Chondrocyte (in vitro differentiated cells): ENCODE measurements at regions not wholly inside any gene's neighbourhood (a gene's known extent, or its start where the extent isn't known, plus 50 kb on each side); places are given as distances from the start of the nearest gene placed in this dataset.

Source experiments
- DNase-seq: peaks from one replicate; pipeline ENCODE4 v3.0.0; 2021; ENCODE audit warnings: mixed read lengths, low spot score
- H3K27ac Mint-ChIP-seq: one replicate; pipeline ENCODE4 v1.8.0; 2021; ENCODE audit warnings: mild to moderate bottlenecking, moderate library complexity, mixed read lengths; ENCODE audit not compliant: unreplicated experiment
- H3K27me3 Mint-ChIP-seq: 2 replicates; pipeline ENCODE4 v1.8.0; 2021; ENCODE audit warnings: low read depth, mixed read lengths
- H3K36me3 Mint-ChIP-seq: 2 replicates; pipeline ENCODE4 v1.8.0; 2021; ENCODE audit warnings: low read depth, mixed read lengths
- H3K4me1 Mint-ChIP-seq: 2 replicates; pipeline ENCODE4 v1.8.0; 2021; ENCODE audit warnings: low read depth, mild to moderate bottlenecking, mixed read lengths
- H3K4me3 Mint-ChIP-seq: one replicate; pipeline ENCODE4 v1.8.0; 2021; ENCODE audit warnings: mild to moderate bottlenecking, moderate library complexity, mixed read lengths; ENCODE audit not compliant: unreplicated experiment
- H3K9me3 Mint-ChIP-seq: 2 replicates; pipeline ENCODE4 v1.8.0; 2021; ENCODE audit warnings: low read depth, mixed read lengths
- CTCF ChIP-seq: fragments of 200-600 bp; sonication (generic); IDR thresholded peaks from 2 replicates; pipeline ENCODE4 v1.5.0; 2021; ENCODE audit warnings: antibody characterized with exemption, mild to moderate bottlenecking, moderate library complexity

- Mint-ChIP-seq H3K27ac (no peak overlapping the region), H3K36me3 (no peaks in the 10 kb centered on the region), H3K4me1 (no peaks in the 10 kb centered on the region), H3K9me3 (no peaks in the 10 kb centered on the region), H3K4me3 (no peak overlapping the region), H3K27me3 (peaks cover 2% of the 10 kb centered on the region)
- no peak for TF ChIP-seq CTCF
- DNase-seq: no peak
Measured at GRCh38 chr10:108392286-108392685, 1227.8 kb upstream of the SORCS1 start.

GRCh38 chr10:108388706-108389105 is 1224.2 kb upstream of the SORCS1 start:
- Mint-ChIP-seq H3K4me1 (no peaks in the 10 kb centered on the region), H3K27me3 (no peaks in the 10 kb centered on the region), H3K9me3 (no peaks in the 10 kb centered on the region), H3K27ac (no peak overlapping the region), H3K4me3 (no peak overlapping the region), H3K36me3 (no peaks in the 10 kb centered on the region)
- no peak for TF ChIP-seq CTCF
- no peak for DNase-seq

- H3K36me3 Mint-ChIP-seq: no peaks in the 10 kb centered on the region
- H3K27ac Mint-ChIP-seq: no peak overlapping the region
- no peaks in the 10 kb centered on the region for H3K9me3 Mint-ChIP-seq
- H3K4me1 Mint-ChIP-seq: no peaks in the 10 kb centered on the region
- no peak for DNase-seq
- no peak for TF ChIP-seq CTCF
- no peak overlapping the region for H3K4me3 Mint-ChIP-seq
- no peaks in the 10 kb centered on the region for H3K27me3 Mint-ChIP-seq
Measured at GRCh38 chr10:108385963-108386362, 1221.5 kb upstream of the SORCS1 start.

- Mint-ChIP-seq H3K4me1 (no peaks in the 10 kb centered on the region), H3K36me3 (no peaks in the 10 kb centered on the region)
Measured at GRCh38 chr10:108384378-108384777, 1219.9 kb upstream of the SORCS1 start.

GRCh38 chr10:108378779-108379178 is 1214.3 kb upstream of the SORCS1 start:
- H3K27ac Mint-ChIP-seq: no peak overlapping the region
- H3K4me3 Mint-ChIP-seq: no peak overlapping the region
- H3K27me3 Mint-ChIP-seq: no peaks in the 10 kb centered on the region
- no peaks in the 10 kb centered on the region for H3K36me3 Mint-ChIP-seq
- TF ChIP-seq CTCF: no peak
- DNase-seq: no peak
- H3K4me1 Mint-ChIP-seq: no peaks in the 10 kb centered on the region
- H3K9me3 Mint-ChIP-seq: peaks cover 2% of the 10 kb centered on the region

More at GRCh38 chr10:108384378-108384777, 1219.9 kb upstream of the SORCS1 start:
- Mint-ChIP-seq H3K4me3 (no peak overlapping the region), H3K9me3 (no peaks in the 10 kb centered on the region), H3K27ac (no peak overlapping the region), H3K27me3 (no peaks in the 10 kb centered on the region)
- no peak for DNase-seq
- TF ChIP-seq CTCF: no peak
